Panc1 (cell line): ENCODE measurements at regions not wholly inside any gene's neighbourhood (a gene's known extent, or its start where the extent isn't known, plus 50 kb on each side); places are given as distances from the start of the nearest gene placed in this dataset.
"Not testable (repeated sequence)": the region's sequence is repeated elsewhere in the genome, so short reads cannot be mapped to it uniquely, and the experiment has no call there.

Source experiments
- ATAC-seq: fragments of 200-7000 bp; cut with Tn5 transposase; 2 replicates; pipeline ENCODE4 v1.9.1; 2020; ENCODE audit warnings: mild to moderate bottlenecking, moderate library complexity
- BruUV-seq: library from RNA; stranded (reverse); fragments of 400-500 nt; replicated peaks from 2 replicates; lab custom pipeline; 2021; lab: Mats Ljungman, UMichigan
- CTCF ChIA-PET: fragments of 300-600 bp; sonication (Branson Sonifier 250); formaldehyde crosslinking; loops from one replicate; lab custom pipeline; 2022; ENCODE audit warnings: antibody characterized with exemption; lab: Charles Lee
- POLR2A ChIA-PET: fragments of 300-600 bp; sonication (Branson Sonifier 250); formaldehyde crosslinking; loops from one replicate; lab custom pipeline; 2022; ENCODE audit warnings: antibody characterized with exemption; lab: Charles Lee
- DNase-seq: peaks from one replicate; pipeline ENCODE4 v3.0.0-alpha.2; 2010; ENCODE audit warnings: low read depth, low spot score
- H3K27ac ChIP-seq: 2 replicates; pipeline ENCODE4 v1.5.1; 2011; ENCODE audit warnings: mild to moderate bottlenecking, low read length, inconsistent platforms
- H3K27me3 ChIP-seq: fragments of 200-500 bp; sonication (Bioruptor generic); 2 replicates; pipeline ENCODE4 v1.6.0; 2014; ENCODE audit warnings: low read length, inconsistent platforms; ENCODE audit not compliant: control insufficient read depth, insufficient read depth
- H3K36me3 ChIP-seq: fragments of 200-500 bp; sonication (Bioruptor generic); 2 replicates; pipeline ENCODE4 v1.5.1; 2014; ENCODE audit warnings: inconsistent platforms, mild to moderate bottlenecking, low read length, moderate library complexity; ENCODE audit not compliant: control insufficient read depth, insufficient read depth
- H3K4me1 ChIP-seq: 2 replicates; pipeline ENCODE4 v1.5.1; 2011; ENCODE audit warnings: inconsistent platforms, mild to moderate bottlenecking, low read length, moderate library complexity; ENCODE audit not compliant: control insufficient read depth, insufficient read depth
- H3K4me3 ChIP-seq, 2 experiments: 2 replicates each; pipeline ENCODE4 v1.5.1; 2011 to 2012; ENCODE audit warnings: low read depth in 2 of 2, low read length in 2 of 2, mild to moderate bottlenecking in 2 of 2, inconsistent platforms in 1 of 2, moderate library complexity in 1 of 2
- H3K9me3 ChIP-seq: fragments of 200-500 bp; sonication (Bioruptor generic); 2 replicates; pipeline ENCODE4 v1.5.1; 2014; ENCODE audit warnings: low read depth, mild to moderate bottlenecking, inconsistent platforms, low read length, moderate library complexity; ENCODE audit not compliant: control insufficient read depth, insufficient read depth
- CTCF ChIP-seq: fragments of 450-650 bp; IDR thresholded peaks from 2 replicates; pipeline ENCODE4 v1.5.1; 2017; ENCODE audit warnings: mild to moderate bottlenecking
- POLR2AphosphoS5 ChIP-seq: IDR thresholded peaks from 2 replicates; pipeline ENCODE4 v1.6.1; 2012; ENCODE audit warnings: mild to moderate bottlenecking, low read depth, low read length, moderate library complexity
- SIN3A ChIP-seq: IDR thresholded peaks from 2 replicates; pipeline ENCODE4 v1.6.1; 2012; ENCODE audit warnings: low read depth, mild to moderate bottlenecking, low read length, moderate library complexity, borderline replicate concordance; ENCODE audit not compliant: insufficient read depth
- TCF7L2 ChIP-seq: IDR thresholded peaks from 2 replicates; pipeline ENCODE4 v1.6.1; 2011; ENCODE audit warnings: mild to moderate bottlenecking, low read depth, low read length, inconsistent platforms
- in situ Hi-C: cut with HindIII; loops from 2 replicates; pipeline ENCODE4 v1.10.0; 2016; ENCODE audit warnings: low sequenced_read_pairs, low pct_unique_long_range_greater_than_20kb
- intact Hi-C: fragments of 100-400 bp; cut with micrococcal nuclease; formaldehyde crosslinking; loops from one replicate; pipeline ENCODE4 v1.10.0; 2022; ENCODE audit not compliant: unreplicated experiment
- TF ChIP-seq, protein P1 (sequence below), 2 experiments: IDR thresholded peaks; 2 replicates each; pipeline ENCODE4 v1.6.1; 2011 to 2012; ENCODE audit warnings: low read depth in 2 of 2, control low read depth in 1 of 2, low read length in 1 of 2, mild to moderate bottlenecking in 1 of 2, moderate library complexity in 1 of 2; ENCODE audit not compliant: insufficient read depth in 1 of 2

DNA sequence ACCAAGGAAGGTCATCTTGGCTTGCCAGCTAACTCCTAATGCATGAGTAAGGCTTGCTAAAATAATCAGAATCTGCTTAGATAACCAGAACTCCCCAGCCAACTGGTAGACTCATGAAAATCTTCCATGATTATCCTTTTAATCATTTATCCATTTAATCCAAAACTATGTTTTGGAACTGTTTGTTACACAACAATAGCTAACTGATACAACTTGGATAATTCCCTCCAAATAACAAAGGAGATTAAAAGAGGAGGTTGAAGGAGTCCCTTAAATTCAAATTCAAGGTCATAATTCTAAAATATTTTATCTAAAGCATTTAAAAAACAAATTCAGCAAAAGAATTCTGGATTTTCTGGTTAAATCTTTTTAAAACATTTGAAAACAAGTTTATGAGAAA is 222.1 kb downstream of the DEPDC1B start:
- Histone ChIP-seq H3K4me3 (no peak overlapping the region), H3K9me3 (no peaks in the 10 kb centered on the region), H3K27ac (no peak overlapping the region), H3K36me3 (no peaks in the 10 kb centered on the region), H3K27me3 (no peaks in the 10 kb centered on the region; the same call in 1 of the 2 replicates), H3K4me1 (no peaks in the 10 kb centered on the region)
- in situ Hi-C loops (no loop called here), intact Hi-C loops (no loop called here)
- POLR2A ChIA-PET = no interaction called here
- no peak for ATAC-seq
- BruUV-seq = no TSS peak
- no peak for DNase-seq
- CTCF ChIA-PET = interaction anchor here (0.8 kb wide), 1 partner anchor 18 kb away, joined by 3 read pairs; no protein-coding TSS in a partner anchor
- TF ChIP-seq, protein P1, sequence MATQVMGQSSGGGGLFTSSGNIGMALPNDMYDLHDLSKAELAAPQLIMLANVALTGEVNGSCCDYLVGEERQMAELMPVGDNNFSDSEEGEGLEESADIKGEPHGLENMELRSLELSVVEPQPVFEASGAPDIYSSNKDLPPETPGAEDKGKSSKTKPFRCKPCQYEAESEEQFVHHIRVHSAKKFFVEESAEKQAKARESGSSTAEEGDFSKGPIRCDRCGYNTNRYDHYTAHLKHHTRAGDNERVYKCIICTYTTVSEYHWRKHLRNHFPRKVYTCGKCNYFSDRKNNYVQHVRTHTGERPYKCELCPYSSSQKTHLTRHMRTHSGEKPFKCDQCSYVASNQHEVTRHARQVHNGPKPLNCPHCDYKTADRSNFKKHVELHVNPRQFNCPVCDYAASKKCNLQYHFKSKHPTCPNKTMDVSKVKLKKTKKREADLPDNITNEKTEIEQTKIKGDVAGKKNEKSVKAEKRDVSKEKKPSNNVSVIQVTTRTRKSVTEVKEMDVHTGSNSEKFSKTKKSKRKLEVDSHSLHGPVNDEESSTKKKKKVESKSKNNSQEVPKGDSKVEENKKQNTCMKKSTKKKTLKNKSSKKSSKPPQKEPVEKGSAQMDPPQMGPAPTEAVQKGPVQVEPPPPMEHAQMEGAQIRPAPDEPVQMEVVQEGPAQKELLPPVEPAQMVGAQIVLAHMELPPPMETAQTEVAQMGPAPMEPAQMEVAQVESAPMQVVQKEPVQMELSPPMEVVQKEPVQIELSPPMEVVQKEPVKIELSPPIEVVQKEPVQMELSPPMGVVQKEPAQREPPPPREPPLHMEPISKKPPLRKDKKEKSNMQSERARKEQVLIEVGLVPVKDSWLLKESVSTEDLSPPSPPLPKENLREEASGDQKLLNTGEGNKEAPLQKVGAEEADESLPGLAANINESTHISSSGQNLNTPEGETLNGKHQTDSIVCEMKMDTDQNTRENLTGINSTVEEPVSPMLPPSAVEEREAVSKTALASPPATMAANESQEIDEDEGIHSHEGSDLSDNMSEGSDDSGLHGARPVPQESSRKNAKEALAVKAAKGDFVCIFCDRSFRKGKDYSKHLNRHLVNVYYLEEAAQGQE (IDR thresholded peaks at IDR 0.05; ENCODE audit: insufficient read depth in 1 of 2, low read depth in 2 of 2, low read length in 1 of 2) = no peak
- TF ChIP-seq CTCF (no peak), POLR2AphosphoS5 (no peak), TCF7L2 (no peak), SIN3A (no peak)

GRCh38 chr5:60473654-60474053 is 226.3 kb downstream of the DEPDC1B start:
- no peak for TF ChIP-seq TCF7L2
- no peak for TF ChIP-seq SIN3A
- no peak for TF ChIP-seq CTCF
- TF ChIP-seq, protein P1 (IDR thresholded peaks at IDR 0.05; ENCODE audit: insufficient read depth in 1 of 2, low read depth in 2 of 2, low read length in 1 of 2) = no peak
- TF ChIP-seq POLR2AphosphoS5 = no peak
- ChIA-PET POLR2A (no interaction called here), CTCF (no interaction called here)
- no peak for DNase-seq
- Histone ChIP-seq H3K27me3 (no peaks in the 10 kb centered on the region; the same call in 1 of the 2 replicates), H3K36me3 (no peaks in the 10 kb centered on the region), H3K4me1 (no peaks in the 10 kb centered on the region), H3K4me3 (no peak overlapping the region), H3K9me3 (no peaks in the 10 kb centered on the region), H3K27ac (no peak overlapping the region)
- BruUV-seq = no TSS peak
- in situ Hi-C loops = no loop called here
- no peak for ATAC-seq
- intact Hi-C loops = no loop called here

DNA sequence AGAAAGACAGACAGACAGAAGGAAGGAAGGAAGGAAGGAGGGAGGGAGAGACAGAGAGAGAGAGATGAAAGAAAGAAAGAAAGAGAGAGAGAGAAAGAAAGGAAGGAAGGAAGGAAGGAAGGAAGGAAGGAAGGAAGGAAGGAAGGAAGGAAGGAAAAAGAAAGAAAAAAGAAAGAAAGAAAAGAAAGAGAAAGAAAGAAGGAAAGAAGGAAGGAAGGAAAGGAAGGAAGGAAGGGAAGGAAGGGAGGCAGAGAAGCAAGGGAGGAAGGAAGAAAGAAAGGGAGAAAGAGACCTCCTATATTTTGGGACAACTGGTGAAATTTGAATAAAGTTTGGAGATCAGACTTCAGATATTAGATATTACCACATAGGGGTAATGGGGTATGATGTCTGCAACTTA is 226.9 kb downstream of the DEPDC1B start:
- POLR2A ChIA-PET, H3K9me3 ChIP-seq, H3K4me1 ChIP-seq, DNase-seq, intact Hi-C loops, BruUV-seq, in situ Hi-C loops, H3K27me3 ChIP-seq, H3K36me3 ChIP-seq, H3K4me3 ChIP-seq, ATAC-seq, H3K27ac ChIP-seq, CTCF ChIA-PET: not testable (repeated sequence)
